ENCODE measurements at regions not wholly inside any gene's neighbourhood (a gene's known extent, or its start where the extent isn't known, plus 50 kb on each side); places are given as distances from the start of the nearest gene placed in this dataset.
"Not testable (repeated sequence)": the region's sequence is repeated elsewhere in the genome, so short reads cannot be mapped to it uniquely, and the experiment has no call there.

DNA sequence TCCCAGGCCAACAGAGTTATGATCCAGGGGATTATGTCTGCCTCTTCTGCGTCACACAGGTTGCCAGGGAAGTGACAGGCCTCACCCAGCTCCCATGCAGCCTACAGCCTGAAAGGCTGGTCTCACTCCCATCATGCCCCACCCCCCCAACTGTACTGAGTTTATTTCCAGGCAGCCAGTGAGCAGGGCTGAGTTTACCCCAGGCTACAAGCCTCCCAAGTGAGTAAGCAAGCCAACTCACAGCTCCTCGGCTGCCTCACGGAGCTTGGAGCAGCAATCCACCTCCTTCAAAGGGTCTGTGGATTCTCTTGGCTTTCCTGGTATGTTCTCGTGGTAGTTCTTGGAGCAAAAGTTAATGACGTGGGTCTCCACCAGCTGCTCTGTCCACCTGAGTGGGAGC lies 1147.6 kb upstream of the ADGRL4 start:
- H3K36me3 Mint-ChIP-seq (ENCODE audit: low read depth) = no peaks in the 10 kb centered on the region
- H3K27me3 Mint-ChIP-seq (ENCODE audit: low read depth) = no peaks in the 10 kb centered on the region
- no peak overlapping the region for H3K27ac Mint-ChIP-seq
- no peak overlapping the region for H3K4me3 Mint-ChIP-seq (ENCODE audit: low read depth)
- no peak for DNase-seq (ENCODE audit: low spot score)
- no peaks in the 10 kb centered on the region for H3K4me1 Mint-ChIP-seq (ENCODE audit: low read depth)
- intact Hi-C loops (cut with micrococcal nuclease) = no loop called here
- peaks cover 40% of the 10 kb centered on the region for H3K9me3 Mint-ChIP-seq

DNA sequence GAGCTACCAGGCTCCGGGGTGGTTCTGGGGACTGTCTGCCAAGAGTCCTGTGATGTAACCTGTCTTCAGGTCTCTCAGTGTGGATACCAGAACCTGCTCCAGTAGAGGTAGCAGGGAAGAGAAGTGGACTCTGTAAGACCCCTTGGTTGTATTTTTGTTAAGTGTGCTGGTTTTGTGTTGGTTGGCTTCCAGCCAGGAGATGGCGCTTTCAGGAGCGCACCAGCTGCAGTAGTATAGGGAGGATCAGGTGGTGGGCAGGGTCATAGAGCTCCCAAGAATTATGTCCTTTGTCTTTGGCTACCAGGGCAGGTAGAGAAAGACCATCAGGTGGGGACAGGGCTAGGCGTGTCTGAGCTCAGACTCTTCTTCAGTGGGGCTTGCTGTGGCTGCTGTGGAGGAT lies 1147.2 kb upstream of the ADGRL4 start:
- Mint-ChIP-seq H3K27ac (no peak overlapping the region), H3K4me1 (ENCODE audit: low read depth) (no peaks in the 10 kb centered on the region), H3K36me3 (ENCODE audit: low read depth) (no peaks in the 10 kb centered on the region), H3K4me3 (ENCODE audit: low read depth) (no peak overlapping the region), H3K9me3 (peaks cover 43% of the 10 kb centered on the region), H3K27me3 (ENCODE audit: low read depth) (no peaks in the 10 kb centered on the region)
- no peak for DNase-seq (ENCODE audit: low spot score)
- intact Hi-C loops (cut with micrococcal nuclease) = no loop called here

DNA sequence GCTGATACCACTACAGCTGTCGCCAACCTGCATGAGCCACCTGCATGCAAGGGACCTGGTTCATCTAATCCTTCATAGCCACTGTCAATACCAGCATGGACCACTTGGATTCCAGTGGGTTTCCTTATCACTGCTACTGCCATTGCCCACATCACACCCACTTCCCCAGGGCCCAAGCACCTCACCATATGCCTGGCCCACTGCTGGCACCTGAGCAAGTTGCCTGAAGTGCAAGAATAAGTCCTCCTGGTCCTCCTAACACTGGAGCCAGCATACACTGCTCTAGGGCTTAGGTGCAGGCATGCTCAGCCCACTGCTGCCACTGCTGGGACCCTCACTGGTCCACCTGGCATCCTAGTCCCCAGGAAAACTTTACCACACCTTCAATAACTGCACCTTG lies 1136.8 kb upstream of the ADGRL4 start:
- DNase-seq (ENCODE audit: low spot score) = no peak
- H3K27ac Mint-ChIP-seq = no peak overlapping the region
- H3K4me1 Mint-ChIP-seq (ENCODE audit: low read depth) = no peaks in the 10 kb centered on the region
- intact Hi-C loops (cut with micrococcal nuclease) = no loop called here
- no peak overlapping the region for H3K4me3 Mint-ChIP-seq (ENCODE audit: low read depth)
- peaks cover 54% of the 10 kb centered on the region for H3K9me3 Mint-ChIP-seq
- H3K36me3 Mint-ChIP-seq (ENCODE audit: low read depth) = no peaks in the 10 kb centered on the region
- no peaks in the 10 kb centered on the region for H3K27me3 Mint-ChIP-seq (ENCODE audit: low read depth)

DNA sequence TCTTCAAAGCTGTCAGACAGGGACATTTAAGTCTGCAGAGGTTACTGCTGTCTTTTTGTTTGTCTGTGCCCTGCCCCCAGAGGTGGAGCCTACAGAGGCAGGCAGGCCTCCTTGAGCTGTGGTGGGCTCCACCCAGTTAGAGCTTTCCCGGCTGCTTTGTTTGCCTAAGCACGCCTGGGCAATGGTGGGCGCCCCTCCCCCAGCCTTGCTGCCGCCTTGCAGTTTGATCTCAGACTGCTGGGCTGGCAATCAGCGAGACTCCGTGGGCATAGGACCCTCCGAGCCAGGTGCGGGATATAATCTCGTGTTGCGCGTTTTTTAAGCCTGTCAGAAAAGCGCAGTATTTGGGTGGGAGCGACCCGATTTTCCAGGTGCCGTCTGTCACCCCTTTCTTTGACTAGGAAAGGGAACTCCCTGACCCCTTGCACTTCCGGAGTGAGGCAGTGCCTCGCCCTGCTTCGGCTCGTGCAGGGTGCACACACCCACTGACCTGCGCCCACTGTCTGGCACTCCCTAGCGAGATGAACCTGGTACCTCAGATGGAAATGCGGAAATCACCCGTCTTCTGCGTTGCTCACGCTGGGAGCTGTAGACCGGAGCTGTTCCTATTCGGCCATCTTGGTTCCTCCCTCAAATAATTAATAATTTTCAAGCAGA lies 1131.5 kb upstream of the ADGRL4 start:
- H3K27ac Mint-ChIP-seq; H3K36me3 Mint-ChIP-seq (ENCODE audit: low read depth); H3K4me1 Mint-ChIP-seq (ENCODE audit: low read depth); H3K27me3 Mint-ChIP-seq (ENCODE audit: low read depth); H3K4me3 Mint-ChIP-seq (ENCODE audit: low read depth); DNase-seq (ENCODE audit: low spot score); intact Hi-C loops (cut with micrococcal nuclease): not testable (repeated sequence)
- peaks cover 20% of the 10 kb centered on the region for H3K9me3 Mint-ChIP-seq

DNA sequence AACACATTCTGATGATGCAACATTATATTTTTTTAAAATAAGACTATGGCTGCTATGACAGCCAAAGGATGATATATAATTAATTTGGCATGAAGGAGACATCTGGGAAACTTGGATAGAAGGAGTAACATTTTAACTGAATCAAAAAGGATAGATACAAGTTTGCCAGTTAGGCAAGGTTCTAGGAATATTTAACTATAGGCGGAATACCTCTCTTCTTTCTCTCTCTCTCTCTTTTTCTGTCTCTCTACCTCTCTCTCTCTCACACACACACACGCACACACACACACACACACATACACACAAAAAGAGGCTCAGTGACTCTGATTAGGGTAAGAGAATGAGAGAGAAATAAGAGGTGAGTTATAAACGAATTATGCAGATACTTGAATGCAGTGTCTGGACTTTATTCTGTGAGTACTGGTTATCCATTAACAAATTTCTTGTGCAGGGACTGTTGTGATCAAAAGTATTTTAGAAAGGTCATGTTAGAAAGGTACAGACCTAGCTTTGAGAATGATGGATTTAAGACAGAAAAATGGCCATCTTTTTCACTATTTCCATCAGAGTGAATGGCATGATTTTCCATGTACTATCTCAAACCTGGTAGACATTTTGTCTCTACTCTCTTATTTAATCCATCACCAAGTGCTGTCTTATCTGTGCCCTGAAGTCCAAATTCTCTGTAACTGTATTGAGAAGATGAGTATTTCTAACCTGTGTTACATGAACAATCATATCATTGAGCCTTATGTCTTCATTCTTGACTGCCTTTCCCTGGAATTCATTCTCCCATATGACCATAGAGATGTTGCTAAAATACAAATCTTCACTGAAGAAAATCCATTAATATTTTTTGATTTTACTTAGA lies 1106.9 kb upstream of the ADGRL4 start:
- H3K36me3 Mint-ChIP-seq (ENCODE audit: low read depth) = no peaks in the 10 kb centered on the region
- no peak overlapping the region for H3K4me3 Mint-ChIP-seq (ENCODE audit: low read depth)
- DNase-seq (ENCODE audit: low spot score) = no peak
- intact Hi-C loops (cut with micrococcal nuclease) = no loop called here
- no peaks in the 10 kb centered on the region for H3K4me1 Mint-ChIP-seq (ENCODE audit: low read depth)
- peaks cover 49% of the 10 kb centered on the region for H3K9me3 Mint-ChIP-seq
- no peaks in the 10 kb centered on the region for H3K27me3 Mint-ChIP-seq (ENCODE audit: low read depth)
- H3K27ac Mint-ChIP-seq = no peak overlapping the region

GRCh38 chr1:80101159-80101558 lies 1094.6 kb upstream of the ADGRL4 start:
- no peak for DNase-seq (ENCODE audit: low spot score)
- no peaks in the 10 kb centered on the region for H3K36me3 Mint-ChIP-seq (ENCODE audit: low read depth)
- no peaks in the 10 kb centered on the region for H3K27me3 Mint-ChIP-seq (ENCODE audit: low read depth)
- intact Hi-C loops (cut with micrococcal nuclease) = no loop called here
- peaks cover 37% of the 10 kb centered on the region for H3K9me3 Mint-ChIP-seq
- H3K27ac Mint-ChIP-seq = no peak overlapping the region
- no peaks in the 10 kb centered on the region for H3K4me1 Mint-ChIP-seq (ENCODE audit: low read depth)
- no peak overlapping the region for H3K4me3 Mint-ChIP-seq (ENCODE audit: low read depth)

DNA sequence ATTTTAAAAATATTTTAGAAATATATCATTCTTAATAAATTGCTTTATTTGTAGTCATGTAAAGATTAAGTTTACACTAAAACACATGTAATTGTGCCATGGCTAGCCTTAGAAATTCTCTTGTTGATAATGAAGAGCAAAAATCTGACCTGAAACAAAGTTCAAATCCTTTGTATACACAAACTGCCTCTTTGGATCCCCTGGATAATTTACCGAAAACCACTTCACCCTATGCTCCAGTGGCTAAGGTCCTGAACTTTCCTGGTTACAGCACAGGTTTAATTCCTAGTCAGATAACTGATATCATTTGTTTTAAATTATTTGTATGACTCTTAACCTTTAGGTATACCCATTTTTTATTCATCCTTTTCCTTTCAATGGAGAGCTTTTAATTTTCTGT lies 1093.2 kb upstream of the ADGRL4 start:
- intact Hi-C loops (cut with micrococcal nuclease) = no loop called here
- Mint-ChIP-seq H3K4me3 (ENCODE audit: low read depth) (no peak overlapping the region), H3K9me3 (peaks cover 45% of the 10 kb centered on the region)

DNA sequence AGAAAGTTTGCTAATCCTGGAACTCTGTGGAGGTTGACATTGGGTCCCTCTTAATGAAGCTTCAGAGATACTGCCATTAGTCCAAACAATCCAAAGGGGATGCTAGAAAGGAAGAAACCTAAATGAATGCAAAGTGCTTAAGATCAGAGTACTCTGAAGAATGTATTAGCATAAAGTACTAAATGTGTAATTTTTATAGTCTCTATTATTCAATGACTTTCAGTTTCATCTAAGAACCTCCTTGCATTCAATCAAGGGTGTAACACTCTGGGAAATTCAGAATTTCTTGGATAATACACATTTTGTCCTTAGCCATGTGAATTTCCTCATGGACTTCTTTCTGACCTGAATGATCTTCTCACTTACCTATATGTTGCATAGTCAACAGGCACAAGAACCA lies 1078.5 kb upstream of the ADGRL4 start:
- Mint-ChIP-seq H3K36me3 (ENCODE audit: low read depth) (no peaks in the 10 kb centered on the region), H3K4me1 (ENCODE audit: low read depth) (no peaks in the 10 kb centered on the region), H3K9me3 (peaks cover 31% of the 10 kb centered on the region), H3K27ac (no peak overlapping the region), H3K27me3 (ENCODE audit: low read depth) (no peaks in the 10 kb centered on the region), H3K4me3 (ENCODE audit: low read depth) (no peak overlapping the region)
- DNase-seq (ENCODE audit: low spot score) = no peak
- intact Hi-C loops (cut with micrococcal nuclease) = no loop called here

More for the DNA sequence above, 1093.2 kb upstream of the ADGRL4 start:
- no peak overlapping the region for H3K27ac Mint-ChIP-seq
- no peak for DNase-seq (ENCODE audit: low spot score)
- H3K36me3 Mint-ChIP-seq (ENCODE audit: low read depth) = no peaks in the 10 kb centered on the region
- H3K27me3 Mint-ChIP-seq (ENCODE audit: low read depth) = no peaks in the 10 kb centered on the region
- no peaks in the 10 kb centered on the region for H3K4me1 Mint-ChIP-seq (ENCODE audit: low read depth)

DNA sequence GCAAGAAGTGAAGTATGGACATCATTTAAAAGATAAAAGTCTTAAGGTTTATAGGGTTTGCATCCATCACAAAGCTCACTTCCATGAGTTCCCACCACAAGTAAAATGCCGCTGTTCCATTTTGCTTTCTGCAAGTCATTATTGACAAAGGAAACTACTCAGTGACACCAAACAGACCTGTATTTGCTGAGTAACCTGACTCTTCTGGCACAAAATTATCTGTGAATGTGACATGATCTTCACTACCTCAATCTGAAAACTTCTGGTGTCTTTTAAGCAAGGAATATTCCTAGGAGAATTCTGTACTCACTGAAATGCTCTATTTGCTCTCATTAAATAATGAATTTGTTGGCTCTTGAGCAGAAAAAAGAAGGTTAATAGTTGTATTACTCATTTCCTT lies 1077.4 kb upstream of the ADGRL4 start:
- DNase-seq (ENCODE audit: low spot score) = no peak
- no peak overlapping the region for H3K27ac Mint-ChIP-seq
- no peak overlapping the region for H3K4me3 Mint-ChIP-seq (ENCODE audit: low read depth)
- intact Hi-C loops (cut with micrococcal nuclease) = no loop called here
- H3K4me1 Mint-ChIP-seq (ENCODE audit: low read depth) = no peaks in the 10 kb centered on the region
- no peaks in the 10 kb centered on the region for H3K36me3 Mint-ChIP-seq (ENCODE audit: low read depth)
- peaks cover 27% of the 10 kb centered on the region for H3K9me3 Mint-ChIP-seq
- no peaks in the 10 kb centered on the region for H3K27me3 Mint-ChIP-seq (ENCODE audit: low read depth)

GRCh38 chr1:80076469-80076868 lies 1069.9 kb upstream of the ADGRL4 start:
- DNase-seq (ENCODE audit: low spot score) = no peak
- intact Hi-C loops (cut with micrococcal nuclease) = no loop called here
- no peaks in the 10 kb centered on the region for H3K36me3 Mint-ChIP-seq (ENCODE audit: low read depth)
- H3K27me3 Mint-ChIP-seq (ENCODE audit: low read depth) = no peaks in the 10 kb centered on the region
- no peak overlapping the region for H3K4me3 Mint-ChIP-seq (ENCODE audit: low read depth)
- H3K9me3 Mint-ChIP-seq = peaks cover 17% of the 10 kb centered on the region
- H3K27ac Mint-ChIP-seq = no peak overlapping the region
- H3K4me1 Mint-ChIP-seq (ENCODE audit: low read depth) = no peaks in the 10 kb centered on the region

DNA sequence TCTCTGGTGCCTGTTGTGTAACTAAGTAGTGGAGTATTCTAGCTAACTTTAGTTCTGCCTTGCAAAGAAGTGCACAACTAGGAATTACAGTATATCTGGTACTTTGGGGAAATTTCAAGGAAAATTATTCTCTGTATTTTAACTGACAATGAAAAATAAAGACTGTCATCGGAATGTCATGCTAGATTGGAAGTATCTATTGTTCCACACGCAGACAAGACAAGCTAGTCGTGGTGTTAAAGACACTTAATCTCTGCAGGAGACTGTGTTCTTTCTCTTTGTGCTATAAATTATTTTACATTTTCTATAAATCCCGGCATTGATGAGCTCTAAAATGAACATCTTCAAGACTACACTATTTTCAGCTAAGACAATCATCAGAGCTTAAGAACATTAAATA lies 1068.8 kb upstream of the ADGRL4 start:
- Mint-ChIP-seq H3K36me3 (ENCODE audit: low read depth) (no peaks in the 10 kb centered on the region), H3K27me3 (ENCODE audit: low read depth) (no peaks in the 10 kb centered on the region), H3K4me1 (ENCODE audit: low read depth) (no peaks in the 10 kb centered on the region), H3K9me3 (peaks cover 10% of the 10 kb centered on the region), H3K27ac (no peak overlapping the region), H3K4me3 (ENCODE audit: low read depth) (no peak overlapping the region)
- DNase-seq (ENCODE audit: low spot score) = no peak
- intact Hi-C loops (cut with micrococcal nuclease) = no loop called here

GRCh38 chr1:80072563-80072962 lies 1066.0 kb upstream of the ADGRL4 start:
- no peak overlapping the region for H3K27ac Mint-ChIP-seq
- H3K27me3 Mint-ChIP-seq (ENCODE audit: low read depth) = no peaks in the 10 kb centered on the region
- no peaks in the 10 kb centered on the region for H3K36me3 Mint-ChIP-seq (ENCODE audit: low read depth)
- intact Hi-C loops (cut with micrococcal nuclease) = no loop called here
- DNase-seq (ENCODE audit: low spot score) = no peak
- H3K4me3 Mint-ChIP-seq (ENCODE audit: low read depth) = no peak overlapping the region
- no peaks in the 10 kb centered on the region for H3K9me3 Mint-ChIP-seq
- no peaks in the 10 kb centered on the region for H3K4me1 Mint-ChIP-seq (ENCODE audit: low read depth)

DNA sequence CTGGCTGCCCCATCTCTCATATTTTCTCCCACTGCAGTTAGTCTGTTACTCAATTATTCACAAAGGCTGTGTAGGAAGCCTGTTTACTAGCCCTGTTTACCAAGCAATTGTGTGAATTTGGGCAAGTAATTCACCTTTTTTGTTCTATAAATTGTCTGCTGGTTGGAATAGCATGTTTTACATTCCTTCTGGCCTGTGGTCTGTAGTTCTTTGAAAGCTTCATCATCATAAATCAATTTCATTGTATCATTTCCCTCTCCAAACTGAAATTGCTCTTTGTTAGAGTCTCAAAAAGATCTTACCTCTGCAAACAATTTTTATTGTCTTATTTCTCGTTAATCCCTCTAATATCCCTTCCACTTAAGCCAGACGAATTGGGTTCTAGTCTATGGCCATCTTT lies 1059.5 kb upstream of the ADGRL4 start:
- no peak for DNase-seq (ENCODE audit: low spot score)
- no peaks in the 10 kb centered on the region for H3K27me3 Mint-ChIP-seq (ENCODE audit: low read depth)
- H3K4me1 Mint-ChIP-seq (ENCODE audit: low read depth) = no peaks in the 10 kb centered on the region
- intact Hi-C loops (cut with micrococcal nuclease) = no loop called here
- H3K4me3 Mint-ChIP-seq (ENCODE audit: low read depth) = no peak overlapping the region
- H3K27ac Mint-ChIP-seq = no peak overlapping the region
- no peaks in the 10 kb centered on the region for H3K36me3 Mint-ChIP-seq (ENCODE audit: low read depth)
- no peaks in the 10 kb centered on the region for H3K9me3 Mint-ChIP-seq

Measured in activated T-helper 2 cell treated with anti-CD3 and anti-CD28 coated beads, Interferon-gamma antibody, Interleukin-2, Interleukin-4, amounts not matched to agents 10 μg/mL and 5 μg/mL and 100 μg/mL, durations not matched to agents 14 hours and 24 hours and 36 hours (primary cell).